GM19467 (cell line): ENCODE measurements at regions not wholly inside any gene's neighbourhood (a gene's known extent, or its start where the extent isn't known, plus 50 kb on each side); places are given as distances from the start of the nearest gene placed in this dataset.
"Not testable (repeated sequence)": the region's sequence is repeated elsewhere in the genome, so short reads cannot be mapped to it uniquely, and the experiment has no call there.

ENCODE experiments used
- ATAC-seq: cut with Tn5 transposase; IDR thresholded peaks from one replicate; pipeline ENCODE4 v1.9.1; 2021; ENCODE audit warnings: mild to moderate bottlenecking, moderate library complexity; ENCODE audit not compliant: unreplicated experiment

DNA sequence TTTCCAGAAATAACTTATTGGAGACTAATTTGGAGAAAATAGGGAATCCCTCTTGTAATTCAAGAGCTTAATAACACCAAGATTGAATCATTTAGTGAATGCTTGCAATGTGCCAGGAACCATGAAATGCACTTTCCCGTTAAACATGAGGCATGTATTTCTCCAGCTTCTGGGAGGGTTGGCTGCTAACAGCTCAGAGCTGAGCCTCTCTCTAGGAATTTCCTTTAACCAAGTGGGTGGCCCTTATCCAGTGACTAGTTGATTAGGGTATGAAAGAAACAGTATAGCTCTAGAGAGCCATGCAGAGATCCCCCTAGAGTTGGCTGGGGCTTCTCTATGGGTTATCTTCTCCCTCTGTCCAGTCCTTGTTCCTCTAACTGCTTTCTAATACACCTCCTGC lies 356.4 kb upstream of the GOT2 start:
- no peak for ATAC-seq

DNA sequence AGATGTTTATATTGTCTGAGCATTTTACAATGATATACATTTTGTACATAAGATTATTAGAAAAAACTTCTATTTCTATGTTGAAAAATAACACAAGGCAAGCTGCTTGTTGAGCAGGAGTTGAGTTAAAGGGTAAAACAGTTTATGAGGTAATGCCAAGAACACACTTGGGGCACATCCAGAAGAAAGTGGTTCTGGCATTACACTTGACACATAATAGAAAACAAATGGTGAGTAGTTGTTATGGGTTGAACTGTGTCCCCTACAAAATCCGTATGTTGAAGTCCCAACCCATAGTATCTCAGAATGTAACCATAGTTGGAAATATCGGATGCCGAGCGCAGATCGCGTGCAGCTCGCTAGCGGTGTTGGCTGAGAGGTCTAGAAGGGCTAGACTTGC lies 354.3 kb upstream of the GOT2 start:
- no peak for ATAC-seq

DNA sequence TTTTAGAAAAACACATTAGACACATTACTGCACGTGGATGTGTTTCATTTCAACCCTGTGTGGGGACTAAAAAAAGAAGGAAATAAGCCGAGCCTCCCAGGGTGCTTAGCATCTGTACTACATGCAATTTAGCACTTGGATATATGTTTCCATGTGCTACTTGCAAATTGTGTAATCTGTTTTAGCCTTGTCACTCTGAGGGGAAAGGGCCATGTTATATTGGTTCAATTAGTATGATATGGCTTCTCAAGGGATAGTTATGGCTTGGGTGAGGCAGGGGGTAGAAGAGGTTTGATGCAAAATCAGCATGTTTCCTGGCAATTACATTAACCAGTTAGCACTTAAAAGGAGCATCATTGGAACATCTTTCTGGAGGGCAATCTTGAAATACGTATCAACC lies 353.5 kb upstream of the GOT2 start:
- no peak for ATAC-seq

DNA sequence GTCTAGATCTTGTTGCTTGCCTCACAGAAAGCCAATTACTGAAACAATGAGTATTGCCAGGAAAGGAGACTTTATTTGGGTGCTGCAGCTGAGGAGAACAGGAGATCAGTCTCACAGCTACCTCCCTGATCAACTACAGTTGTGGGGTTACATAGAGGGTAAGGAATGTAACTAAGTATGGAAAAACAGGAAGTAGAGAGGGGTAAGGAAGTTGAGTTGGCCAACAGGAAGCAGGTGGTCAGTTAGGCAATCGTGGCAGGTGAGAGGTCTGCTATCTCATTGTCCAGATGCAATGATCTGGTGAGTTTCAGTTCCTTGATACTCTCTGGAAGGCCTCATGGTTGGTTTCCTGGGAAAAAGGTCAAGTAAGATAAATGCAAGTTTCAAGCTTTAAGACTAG lies 333.1 kb upstream of the GOT2 start:
- ATAC-seq, result no peak

DNA sequence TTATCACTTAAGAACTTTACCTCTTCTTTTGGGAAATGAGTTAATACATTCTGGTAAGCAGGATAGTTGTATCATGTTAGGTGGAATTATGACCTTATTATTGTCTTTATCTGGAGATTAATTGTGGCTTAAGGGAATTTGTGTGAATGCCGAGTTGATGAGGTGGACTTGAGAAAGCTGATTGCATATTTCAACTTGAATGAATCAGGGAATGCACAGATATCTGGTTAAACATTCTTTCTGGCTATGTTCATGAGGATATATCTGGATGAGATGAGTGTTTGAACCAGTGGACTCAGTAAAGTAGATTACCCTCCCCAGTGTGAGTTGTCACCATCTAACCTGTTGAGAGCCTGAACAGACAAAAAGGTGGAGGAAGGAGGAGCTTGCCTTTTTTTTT lies 326.1 kb upstream of the GOT2 start:
- ATAC-seq, result no peak

DNA sequence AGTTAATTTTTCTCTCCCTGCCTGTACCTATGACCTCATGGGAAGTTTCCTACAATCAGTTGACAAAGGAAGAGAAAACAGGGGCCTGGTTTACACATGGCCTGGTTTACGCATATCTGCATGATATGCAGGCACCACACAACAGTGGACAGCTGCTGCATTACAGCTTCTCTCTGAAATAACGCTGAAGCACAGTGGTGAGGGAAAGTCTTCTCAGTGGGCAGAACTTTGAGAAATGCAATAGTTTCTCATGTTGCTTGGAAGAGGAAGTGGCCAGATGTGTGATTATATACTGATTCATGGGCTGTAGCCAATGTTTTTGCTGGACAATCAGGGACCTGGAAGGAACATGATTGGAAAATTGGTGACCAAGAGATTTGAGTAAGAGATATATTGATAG lies 324.1 kb upstream of the GOT2 start:
- ATAC-seq, result no peak

DNA sequence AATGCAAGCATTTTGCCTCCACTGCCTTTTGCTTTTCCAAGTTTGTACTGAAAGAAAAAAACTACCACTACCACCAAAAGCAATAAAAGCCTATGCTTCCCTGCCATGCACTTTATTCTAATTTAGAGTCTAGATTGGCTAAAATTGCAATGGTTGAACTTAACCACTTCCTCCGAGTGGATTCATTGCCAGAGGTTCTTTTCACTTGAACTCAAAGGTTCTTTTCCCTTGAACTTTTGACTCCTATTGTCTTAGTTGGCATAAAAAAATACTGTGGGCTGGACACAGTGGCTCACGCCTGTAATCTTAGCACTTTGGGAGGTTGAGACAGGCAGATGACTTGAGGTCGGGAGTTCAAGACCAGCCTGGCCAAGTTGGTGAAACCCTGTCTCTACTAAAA lies 319.8 kb upstream of the GOT2 start:
- ATAC-seq, result no peak

DNA sequence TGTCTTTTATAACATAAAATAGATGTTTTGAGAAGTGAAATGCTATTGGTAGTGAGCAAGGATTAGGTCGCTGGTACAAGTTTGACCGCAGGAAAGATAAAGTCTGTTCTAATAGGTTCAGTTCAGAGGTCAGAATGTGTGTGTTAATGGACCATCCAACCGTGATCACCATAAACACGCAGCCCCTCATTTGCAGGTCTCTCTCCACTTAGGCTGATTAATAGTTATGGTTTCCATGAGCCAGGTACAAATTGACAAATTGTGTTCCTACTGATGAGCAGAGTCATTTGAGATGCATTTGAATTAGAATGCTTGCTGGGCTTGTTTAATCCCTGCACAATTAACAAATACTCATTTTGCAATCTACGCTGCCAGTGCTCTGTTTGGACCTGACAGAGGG lies 318.1 kb upstream of the GOT2 start:
- ATAC-seq, result no peak

DNA sequence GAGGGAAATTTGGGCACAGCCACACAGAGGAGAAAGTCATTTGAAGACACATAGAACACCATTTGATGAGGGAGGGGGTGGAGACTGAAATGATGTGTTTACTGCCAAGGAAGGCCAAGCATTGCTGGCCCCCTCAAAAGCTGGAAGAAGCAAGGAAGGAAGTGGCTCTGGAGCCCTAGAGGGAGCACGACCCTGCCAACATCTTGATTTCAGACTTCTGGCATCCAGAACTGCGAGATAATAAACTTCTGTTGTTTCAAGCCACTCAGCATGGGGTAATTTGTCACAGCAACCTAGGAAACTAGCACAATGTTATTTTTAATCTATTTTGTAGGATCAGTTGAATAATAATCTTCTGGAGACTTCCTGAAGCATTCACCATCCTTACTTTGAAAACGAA lies 314.8 kb upstream of the GOT2 start:
- ATAC-seq, result no peak

DNA sequence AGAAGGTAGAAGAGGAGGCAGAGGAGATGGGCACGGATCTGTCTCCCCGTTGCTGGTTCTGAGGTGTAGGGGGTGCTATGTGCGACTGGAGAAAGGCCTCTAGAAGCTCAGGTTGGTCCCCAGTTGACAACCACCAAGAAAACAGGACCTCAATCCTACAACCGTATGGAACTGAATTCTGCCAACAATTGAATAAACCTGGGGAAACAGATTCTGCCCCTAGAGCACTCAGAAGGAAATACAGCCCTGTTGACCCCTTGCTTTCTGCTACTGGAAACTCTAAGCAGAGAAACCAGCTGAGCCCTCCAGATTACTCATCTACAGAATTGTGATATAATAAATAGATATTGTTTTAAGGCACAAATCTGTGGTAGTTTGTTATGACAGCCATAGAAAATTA lies 313.0 kb upstream of the GOT2 start:
- no peak for ATAC-seq

DNA sequence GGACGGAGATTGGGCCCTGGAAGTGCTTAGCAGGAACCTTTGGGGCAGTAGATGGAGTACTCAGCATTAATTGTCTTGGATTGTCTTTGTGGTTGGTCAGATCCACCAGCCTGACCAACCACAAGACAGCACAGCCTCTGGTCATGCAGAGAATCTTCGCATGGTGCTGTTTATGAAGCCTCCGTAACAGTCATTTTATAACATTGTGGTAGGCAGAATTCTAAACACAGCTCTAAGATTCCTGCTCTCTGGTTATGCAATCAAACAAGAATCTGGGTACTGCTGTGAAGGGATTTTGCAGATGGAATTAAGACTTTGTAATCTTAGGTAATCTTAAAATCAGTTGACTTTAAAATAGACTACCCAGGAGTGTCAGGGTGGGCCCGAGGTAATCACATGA lies 312.2 kb upstream of the GOT2 start:
- ATAC-seq, result no peak

DNA sequence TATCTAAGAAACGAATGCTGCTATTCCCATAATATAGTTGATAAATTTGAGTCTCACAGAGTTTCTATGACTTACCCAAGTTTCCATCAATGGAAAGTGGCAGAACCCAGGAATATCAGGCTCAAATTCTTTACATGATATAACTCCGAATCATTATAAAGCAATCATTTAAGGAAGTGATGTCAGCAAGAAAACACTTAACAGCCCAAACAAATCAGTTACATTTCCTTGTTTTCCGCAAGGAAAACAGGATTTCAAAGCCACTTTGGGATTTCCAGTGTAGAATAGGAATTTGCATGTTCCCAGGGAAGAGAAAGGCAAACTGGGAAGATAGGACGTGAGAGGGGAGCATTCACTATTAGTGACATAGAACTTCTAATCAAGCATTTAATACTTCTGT lies 311.4 kb upstream of the GOT2 start:
- no peak for ATAC-seq

DNA sequence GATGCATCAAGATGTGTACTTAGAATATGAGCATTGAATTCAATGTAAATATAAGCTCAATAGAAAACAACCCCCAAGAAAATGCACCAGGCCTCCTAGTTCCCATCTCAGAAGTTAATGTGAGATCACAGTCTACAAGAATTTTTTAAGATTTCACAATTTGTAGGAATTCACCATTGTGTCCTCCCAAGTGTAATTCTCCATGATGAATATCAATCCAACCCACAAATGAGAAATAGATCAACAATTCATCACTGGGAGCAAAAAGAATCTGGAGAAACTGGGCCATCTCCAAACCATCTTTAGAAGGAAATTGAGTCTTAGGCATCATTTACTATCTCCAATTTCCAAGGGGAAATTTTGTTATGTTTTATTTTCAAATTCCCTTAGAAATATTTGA lies 310.5 kb upstream of the GOT2 start:
- ATAC-seq, result no peak

DNA sequence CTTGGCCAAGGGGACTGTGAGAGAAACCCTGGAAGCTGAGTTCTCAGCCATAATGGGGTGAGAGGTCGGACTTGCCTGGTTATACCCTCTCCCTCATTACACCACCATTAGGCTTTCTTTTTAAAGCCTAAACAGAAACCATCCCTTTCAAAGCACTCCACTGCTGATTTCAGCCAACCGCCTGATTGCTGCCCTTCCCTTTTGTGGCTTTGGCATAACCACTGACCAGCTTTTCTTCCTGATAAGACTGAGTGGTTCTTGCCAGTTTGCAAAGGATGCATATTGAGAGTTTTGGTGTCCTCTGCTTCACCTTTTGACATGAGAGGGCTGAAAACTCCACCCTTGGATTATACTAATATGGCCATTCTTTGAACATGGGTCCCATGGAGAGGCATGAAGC lies 308.2 kb upstream of the GOT2 start:
- no peak for ATAC-seq

DNA sequence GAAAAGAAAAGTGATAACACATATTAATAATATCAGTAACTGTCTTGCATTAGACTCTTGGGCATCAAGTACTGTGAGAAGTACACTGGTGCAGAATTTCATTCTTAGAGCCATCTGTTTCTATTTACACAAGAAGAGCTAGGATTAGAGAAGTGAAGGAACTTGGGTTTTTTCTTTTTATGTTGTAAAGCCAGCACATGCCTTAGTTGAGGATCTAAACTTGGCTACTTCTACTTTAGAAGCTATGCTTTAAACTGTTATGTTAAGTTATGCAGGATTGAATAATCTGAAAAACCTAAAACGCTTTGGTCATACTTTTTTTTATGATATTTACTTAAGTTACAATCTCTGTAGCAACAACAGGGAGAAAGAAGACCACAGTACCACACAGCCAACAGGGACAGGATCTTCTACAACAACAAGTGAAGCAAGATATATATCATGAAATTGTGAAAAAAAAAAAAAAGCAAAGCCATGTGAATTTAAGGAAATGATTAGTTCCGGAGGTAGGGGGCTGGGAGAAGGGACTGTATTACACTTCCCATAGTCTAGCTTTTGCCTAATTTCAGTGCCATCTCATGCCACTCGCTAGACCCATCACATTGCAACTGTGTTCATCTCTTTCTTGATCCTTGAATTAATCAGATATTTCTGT lies 305.1 kb upstream of the GOT2 start:
- no peak for ATAC-seq

DNA sequence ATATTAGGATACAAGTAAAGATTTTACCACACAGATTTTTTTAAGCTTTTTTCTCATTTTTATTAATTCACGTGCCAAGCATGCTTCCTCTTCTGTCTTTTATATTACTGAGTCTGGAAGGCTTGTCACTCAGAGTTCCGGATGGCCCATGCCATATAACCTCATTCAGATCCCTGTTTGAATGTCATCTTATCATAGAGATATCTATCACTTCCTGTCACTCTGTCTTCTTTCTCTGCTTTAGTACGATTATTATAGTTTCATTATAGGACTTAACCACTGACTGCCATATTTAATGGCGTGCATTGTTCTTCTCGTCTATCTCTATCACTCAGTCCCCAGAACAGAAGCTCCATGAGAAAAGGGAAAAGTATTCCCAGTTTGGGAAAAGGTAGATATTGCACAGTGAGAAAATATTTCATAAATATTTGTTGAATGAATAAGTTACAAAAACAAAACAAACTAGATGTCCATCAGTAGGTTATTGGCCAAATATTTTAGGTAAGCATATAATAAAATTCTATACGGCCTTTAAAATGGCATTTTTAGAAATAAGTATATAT lies 296.9 kb upstream of the GOT2 start:
- ATAC-seq, result no peak

DNA sequence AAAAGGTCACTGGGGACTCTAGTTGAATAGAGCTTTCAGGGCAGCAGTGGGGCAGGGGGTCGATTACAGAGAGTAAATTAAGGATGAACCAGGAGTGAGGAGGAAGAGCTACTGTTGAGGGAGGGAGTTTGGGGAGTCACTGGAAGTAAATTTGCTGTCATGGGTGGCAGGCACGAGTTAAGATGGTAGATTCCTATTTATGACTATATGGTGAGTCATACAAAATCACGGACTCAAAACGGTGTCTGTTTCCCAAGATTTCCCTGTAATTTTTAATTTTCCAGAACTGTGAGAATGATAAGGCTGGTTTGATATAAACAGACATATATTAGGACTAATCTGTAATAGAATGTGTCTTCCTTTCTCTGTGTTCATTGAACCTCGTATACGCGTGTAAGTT lies 287.6 kb upstream of the GOT2 start:
- no peak for ATAC-seq

DNA sequence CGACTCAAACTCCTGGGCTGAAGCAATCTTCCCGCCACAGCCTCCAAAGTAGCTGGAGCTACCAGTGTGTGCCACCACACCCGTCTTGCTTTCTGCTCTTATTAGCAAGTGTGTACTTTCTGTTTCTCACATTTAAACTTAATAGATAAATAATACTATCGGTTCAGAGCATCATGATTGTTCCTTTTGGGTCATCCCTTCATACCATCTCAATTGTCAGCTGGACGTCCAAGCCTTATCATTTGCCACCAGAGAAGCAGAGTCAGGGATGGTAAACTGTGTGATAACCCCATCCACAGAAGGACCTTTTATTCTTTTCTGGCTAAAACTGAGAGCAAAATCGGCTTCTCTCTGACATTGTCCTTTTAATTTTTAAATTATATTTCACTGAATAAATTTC lies 279.8 kb upstream of the GOT2 start:
- no peak for ATAC-seq

DNA sequence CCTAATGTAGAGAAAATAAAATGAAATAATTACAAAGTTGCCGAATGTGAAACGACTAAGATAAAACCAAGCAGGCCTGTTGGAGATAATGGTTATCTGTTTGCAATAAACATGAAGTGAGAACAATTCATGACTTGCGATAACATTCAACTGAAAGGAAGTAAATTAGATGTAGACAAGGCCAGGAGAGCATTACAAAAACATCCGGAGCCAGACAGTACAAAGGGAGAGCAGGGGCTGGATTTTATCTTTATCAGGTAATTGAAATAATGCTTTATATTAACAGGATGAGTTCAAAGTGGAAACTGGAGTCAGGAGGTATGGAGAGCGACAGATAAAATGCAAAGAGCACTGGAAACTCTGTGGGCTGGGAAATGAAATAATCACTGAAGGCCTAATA lies 265.6 kb upstream of the GOT2 start:
- ATAC-seq, result no peak

DNA sequence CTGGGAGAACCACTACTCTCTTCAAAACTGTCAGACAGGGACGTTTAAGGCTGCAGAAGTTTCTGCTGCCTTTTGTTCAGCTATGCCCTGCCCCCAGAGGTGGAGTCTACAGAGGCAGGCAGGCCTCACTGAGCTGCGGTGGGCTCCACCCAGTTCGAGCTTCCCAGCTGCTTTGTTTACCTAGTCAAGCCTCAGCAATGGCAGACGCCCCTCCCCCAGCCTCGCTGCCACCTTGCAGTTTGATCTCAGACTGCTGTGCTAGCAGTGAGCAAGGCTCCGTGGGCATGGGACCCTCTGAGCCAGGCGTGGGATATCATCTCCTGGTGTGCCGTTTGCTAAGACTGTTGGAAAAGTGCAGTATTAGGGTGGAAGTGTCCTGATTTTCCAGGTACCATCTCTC lies 258.6 kb upstream of the GOT2 start:
- not testable (repeated sequence) for ATAC-seq

DNA sequence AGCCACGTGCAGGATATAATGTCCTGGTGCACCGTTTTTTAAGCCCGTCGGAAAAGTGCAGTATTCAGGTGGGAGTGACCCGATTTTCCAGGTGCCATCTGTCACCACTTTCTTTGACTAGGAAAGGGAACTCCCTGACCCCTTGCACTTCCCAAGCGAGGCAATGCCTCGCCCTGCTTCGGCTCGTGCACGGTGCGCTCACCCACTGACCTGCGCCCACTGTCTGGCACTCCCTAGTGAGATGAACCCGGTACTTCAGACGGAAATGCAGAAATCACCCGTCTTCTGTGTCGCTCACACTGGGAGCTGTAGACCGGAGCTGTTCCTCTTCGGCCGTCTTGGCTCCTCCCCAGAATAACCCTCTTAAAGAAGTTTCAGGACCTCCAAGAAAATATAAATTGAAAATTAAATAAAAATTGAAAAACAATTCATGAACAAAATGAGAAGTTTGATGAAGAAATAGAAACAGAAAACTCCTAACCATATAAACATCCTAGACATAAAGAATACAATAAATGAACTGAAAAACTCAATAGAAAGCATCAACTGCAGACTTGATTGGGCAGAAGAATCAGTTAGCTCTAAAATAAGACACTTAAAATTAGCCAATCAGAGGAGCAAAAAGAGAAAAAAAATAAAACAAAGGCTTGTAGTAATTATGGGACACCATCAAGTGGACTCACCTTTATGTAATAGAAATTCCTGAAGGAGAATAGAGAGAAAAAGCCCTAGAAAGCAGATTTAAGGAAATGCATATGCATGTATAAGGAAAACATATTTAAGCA lies 249.3 kb upstream of the GOT2 start:
- ATAC-seq, result not testable (repeated sequence)

DNA sequence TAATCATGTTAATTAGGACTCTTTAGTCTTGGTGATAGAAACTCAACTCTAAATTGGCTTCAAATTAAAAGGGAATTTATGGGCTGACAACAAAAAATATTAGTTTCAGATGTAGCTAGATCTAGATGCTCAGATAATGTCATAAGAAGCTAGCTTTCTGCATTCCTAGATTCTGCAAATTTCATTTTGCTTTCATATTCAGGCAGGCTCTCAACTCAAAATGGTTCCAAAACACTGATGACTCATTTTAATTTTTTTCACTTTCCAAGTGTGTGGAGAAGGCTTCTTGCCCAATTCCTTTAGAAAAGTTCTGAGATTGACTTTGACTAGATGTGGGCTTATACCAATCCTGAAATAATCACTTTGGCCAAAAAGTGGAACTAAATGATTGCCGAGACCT lies 236.7 kb upstream of the GOT2 start:
- ATAC-seq, result no peak

DNA sequence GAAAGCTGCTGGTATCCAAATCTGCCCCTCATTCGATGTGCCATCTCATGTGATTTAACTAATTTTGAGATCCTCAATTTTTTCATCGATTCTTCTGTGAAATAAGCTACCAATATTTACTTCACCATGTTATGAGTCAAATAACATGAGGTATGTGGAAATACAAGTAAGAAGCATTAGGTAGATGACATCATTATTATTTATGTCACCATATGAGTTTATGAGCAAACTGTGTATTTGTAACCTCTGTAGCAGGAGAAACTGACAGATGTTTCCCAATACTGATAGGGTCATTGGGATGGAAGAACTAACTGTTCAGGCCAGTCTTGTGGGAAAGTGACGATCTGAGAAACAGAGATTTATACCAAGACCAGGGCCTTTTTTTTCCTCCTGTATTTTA lies 229.4 kb upstream of the GOT2 start:
- no peak for ATAC-seq
